ENCODE measurements at regions not wholly inside any gene's neighbourhood (a gene's known extent, or its start where the extent isn't known, plus 50 kb on each side); places are given as distances from the start of the nearest gene placed in this dataset.
A peak's percentile ranks its signal among the peaks of the same experiment; 100 is the strongest.

DNA sequence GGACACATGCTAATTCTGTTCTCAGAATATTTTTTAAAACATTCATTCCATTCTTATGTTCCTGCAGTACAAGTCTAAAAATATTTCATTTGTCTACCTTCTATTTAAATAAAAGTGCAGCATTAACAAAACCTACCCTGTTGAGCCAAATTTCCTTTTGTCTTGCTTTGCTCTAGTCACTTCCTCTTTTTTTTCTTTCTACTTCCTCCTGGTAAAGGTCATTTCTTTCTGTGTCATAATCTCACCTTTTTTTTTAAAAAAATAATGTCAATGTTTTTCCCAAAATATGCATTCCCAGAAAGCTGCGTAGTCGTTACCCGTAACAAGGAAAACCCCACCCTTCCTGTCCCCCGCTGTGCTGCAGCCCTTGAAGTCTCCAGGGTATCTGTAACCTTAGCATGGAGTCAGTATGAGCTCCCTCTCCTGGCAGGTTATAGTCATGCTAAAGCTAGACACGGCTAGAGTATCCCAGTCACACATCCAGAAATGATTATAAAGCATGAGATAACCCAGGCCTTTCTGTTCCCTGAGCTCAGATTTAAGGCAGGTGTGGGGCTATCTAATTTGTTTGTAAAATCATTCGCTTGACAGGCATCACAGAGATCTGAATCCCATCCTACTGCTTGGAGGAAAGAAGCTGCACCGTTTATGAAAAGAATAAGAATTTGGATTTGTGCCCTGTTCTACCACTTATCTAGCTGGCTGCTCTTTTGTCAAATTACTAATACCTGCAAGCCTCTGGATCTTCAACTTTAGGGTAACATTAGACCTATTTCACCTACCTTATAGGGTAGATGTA lies 51.1 kb upstream of the EED start:
- peak; percentile 75 for DNase-seq (ENCODE audit: low spot score)

- DNase-seq (ENCODE audit: low spot score): no peak
Measured at GRCh38 chr11:86192519-86193257, 51.9 kb upstream of the EED start.

DNA sequence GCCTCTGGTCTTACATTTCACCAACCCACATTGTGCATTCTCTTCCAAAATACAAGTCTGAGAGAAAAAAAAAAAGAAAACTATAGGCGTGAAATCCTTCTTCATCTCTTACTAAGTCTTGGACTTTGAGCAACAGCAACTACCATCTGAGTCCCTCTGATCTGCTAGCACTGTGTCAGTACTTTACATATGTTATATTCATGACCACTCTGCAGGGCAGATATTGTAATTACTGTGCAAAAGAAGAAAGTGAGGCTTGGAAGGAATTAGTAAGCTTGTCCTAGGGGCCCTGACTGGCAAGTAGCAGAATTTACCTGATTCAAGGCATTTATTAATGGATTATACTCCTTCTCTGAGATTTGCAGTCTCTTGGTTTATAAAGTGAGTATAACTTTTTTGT lies 52.7 kb upstream of the EED start:
- no peak for DNase-seq (ENCODE audit: low spot score)

GRCh38 chr11:86187027-86187426 lies 57.5 kb upstream of the EED start:
- DNase-seq (ENCODE audit: low spot score): no peak

DNA sequence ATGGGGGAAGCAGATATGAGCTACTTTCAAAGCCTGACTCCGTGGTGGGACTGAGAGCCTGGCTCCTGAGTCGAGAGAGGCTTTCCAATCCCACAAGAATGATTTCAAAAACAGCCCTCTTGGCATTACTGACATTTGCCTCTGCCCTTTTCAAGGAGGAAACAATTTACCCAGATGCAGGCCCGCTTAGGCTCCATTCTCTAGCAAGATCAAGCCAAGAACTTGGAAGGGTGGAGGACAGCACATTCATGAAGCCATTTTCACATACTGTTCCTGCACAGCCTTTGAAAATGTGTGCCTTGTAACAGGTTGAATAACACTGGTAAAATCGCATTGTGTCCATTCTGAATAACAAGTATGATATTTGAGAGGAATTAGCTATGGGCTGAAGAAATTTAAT lies 58.2 kb upstream of the EED start:
- DNase-seq (ENCODE audit: low spot score): no peak

DNA sequence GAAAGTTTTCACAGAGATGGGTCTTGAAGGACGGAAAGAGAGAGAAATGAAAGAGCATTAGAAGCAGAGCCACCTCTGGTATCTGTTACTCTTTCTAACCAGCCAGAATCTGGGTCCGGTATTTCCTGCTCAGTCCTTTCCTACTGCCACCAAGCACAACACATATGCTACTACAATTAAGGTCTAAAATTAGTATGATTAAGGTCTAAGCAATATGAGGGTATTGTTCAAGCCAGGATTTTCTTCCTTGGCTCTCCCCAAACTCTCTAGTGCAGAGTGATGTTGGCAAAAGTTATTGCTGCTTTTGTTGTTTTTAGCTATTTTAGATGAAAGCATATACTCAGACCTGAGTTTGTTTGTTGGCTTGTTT lies 59.2 kb upstream of the EED start:
- DNase-seq (ENCODE audit: low spot score): no peak

- no peak for DNase-seq (ENCODE audit: low spot score)
Measured at GRCh38 chr11:86184728-86185380, 59.7 kb upstream of the EED start.

GRCh38 chr11:86183694-86184093 lies 60.9 kb upstream of the EED start:
- DNase-seq (ENCODE audit: low spot score): no peak

GRCh38 chr11:86182976-86183584 lies 61.5 kb upstream of the EED start:
- no peak for DNase-seq (ENCODE audit: low spot score)

DNA sequence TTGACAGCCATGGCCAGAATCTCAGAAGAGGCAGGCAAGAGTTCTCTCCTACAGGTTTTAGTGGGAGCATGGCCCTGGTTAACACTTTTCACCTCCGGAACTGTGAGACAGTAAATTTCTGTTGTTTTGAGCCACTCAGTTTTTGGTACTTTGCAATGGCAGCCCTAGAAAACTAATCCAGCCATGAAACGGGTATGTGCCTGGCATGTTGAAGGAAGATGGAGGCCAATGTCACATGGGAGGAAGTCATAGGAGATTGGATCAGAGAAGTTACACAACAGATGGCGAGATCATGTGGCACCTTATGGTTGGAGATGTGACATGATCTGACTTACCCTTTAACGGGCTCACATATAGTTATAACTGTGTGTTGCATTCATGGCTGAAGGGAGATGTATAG lies 63.2 kb upstream of the EED start:
- DNase-seq (ENCODE audit: low spot score): no peak

GRCh38 chr11:86180851-86181250 lies 63.7 kb upstream of the EED start:
- DNase-seq (ENCODE audit: low spot score): no peak

DNA sequence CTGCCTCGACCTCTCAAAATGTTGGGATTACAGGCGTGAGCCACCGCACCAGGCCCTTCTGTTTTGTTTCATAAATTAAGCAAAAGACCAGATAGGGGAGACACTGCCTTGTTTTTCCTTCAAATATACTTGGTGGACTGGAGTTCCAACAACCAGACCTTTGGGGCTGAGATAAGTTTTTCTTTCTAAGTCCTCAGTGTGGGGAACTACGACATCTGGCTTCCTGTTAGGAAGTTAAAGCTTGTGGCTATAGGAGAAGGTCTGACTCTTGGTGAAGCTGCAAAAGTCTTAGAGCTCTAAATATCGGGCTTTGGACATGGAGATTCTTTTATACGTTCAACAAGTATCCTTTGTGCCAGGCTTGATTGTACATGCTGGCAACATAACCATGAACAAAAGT lies 64.1 kb upstream of the EED start:
- no peak for DNase-seq (ENCODE audit: low spot score)

GRCh38 chr11:86179646-86180064 lies 64.9 kb upstream of the EED start:
- DNase-seq (ENCODE audit: low spot score): no peak

DNA sequence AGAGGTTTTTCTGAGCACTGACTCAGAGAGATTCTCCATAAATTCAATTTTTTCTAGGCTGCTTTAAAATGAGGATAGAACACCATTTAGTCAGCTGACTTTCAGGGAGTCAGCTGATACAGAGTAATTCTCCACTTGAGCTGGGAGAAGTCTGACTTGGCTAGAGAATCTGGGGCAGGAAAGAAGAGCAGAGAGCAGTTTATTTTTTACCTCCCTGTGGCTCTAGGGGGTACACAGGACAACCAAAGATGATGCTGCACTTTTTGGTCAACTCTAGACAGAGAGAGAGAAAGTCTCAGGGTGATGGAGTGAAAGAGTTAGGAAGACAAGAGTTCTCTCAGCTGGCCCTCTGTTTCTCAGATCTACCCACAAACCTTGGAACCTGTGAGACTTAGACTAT lies 67.3 kb upstream of the EED start:
- no peak for DNase-seq (ENCODE audit: low spot score)

- DNase-seq (ENCODE audit: low spot score): no peak
Measured at GRCh38 chr11:86176165-86176884, 68.2 kb upstream of the EED start.

DNA sequence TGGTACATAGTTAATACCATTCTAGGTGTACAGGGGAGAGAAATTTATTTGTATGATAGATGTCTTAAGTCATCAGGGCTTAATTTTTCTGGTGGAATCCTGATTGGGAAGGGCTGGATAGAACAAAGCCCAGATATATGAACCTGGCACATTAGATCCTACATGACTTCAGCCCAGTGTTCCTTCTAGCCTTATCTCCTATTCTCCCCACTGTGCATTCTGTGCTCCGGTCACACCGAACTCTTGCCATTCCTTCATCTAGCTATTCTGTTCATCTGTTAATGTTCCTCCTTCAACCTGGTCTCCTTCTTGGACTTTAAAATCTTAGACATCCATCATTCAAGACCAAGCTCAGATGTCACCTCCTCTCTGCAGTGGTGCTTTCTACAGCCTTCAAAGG lies 68.9 kb upstream of the EED start:
- DNase-seq (ENCODE audit: low spot score): no peak

GRCh38 chr11:86175191-86175590 lies 69.4 kb upstream of the EED start:
- DNase-seq (ENCODE audit: low spot score): no peak

- DNase-seq (ENCODE audit: low spot score): no peak
Measured at GRCh38 chr11:86174101-86175046, 70.2 kb upstream of the EED start.

DNA sequence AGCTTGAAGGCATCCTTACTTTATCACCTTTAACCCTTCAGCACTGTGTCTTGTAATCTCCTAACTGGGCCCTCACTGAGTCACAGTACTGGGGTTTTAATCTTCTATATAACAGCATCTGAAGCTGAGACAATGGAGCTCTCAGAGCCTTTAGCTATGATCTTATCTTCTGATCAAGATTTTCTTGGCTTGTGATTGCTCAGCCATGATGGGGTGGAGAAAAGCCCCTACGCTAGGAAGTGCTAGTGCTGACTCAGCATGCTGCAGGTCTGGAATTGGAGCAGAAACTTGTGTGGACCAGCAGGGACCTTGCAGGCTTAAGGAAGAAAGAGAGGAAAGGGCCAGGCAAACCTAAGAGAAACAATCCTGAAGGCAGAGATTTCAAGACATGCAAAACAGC lies 71.7 kb upstream of the EED start:
- DNase-seq (ENCODE audit: low spot score): no peak

DNA sequence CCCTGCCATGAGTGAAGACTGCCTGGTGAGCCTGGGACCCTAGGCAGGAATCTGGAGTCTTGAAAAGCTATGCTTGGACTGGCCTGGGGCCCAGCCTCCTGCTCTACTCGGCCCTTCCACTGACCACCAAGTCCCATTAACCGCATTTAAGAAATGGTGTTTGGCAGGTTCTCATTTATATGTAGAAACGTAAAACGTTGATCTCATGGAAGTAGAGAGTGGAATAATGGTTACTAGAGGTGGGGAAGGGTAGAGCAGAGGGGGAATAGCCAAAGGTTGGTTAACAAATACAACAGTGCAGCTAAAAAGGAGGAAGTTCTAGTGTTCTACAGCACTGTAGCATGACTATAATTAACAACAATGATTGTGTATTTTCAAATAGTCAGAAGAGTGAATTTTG lies 72.9 kb upstream of the EED start:
- DNase-seq (ENCODE audit: low spot score): no peak

Data from germinal center (tissue), 1 donor.